Kidney epithelial cell (primary cell): ENCODE measurements at regions not wholly inside any gene's neighbourhood (a gene's known extent, or its start where the extent isn't known, plus 50 kb on each side); places are given as distances from the start of the nearest gene placed in this dataset.

Experiments
- DNase-seq: peaks from one replicate; pipeline ENCODE4 v3.0.0-alpha.2; 2010; ENCODE audit warnings: low read depth
- H3K27me3 ChIP-seq: 2 replicates; pipeline ENCODE4 v1.6.0; 2011; ENCODE audit warnings: low read length; ENCODE audit not compliant: control insufficient read depth, insufficient read depth
- H3K36me3 ChIP-seq: 2 replicates; pipeline ENCODE4 v1.5.1; 2011; ENCODE audit warnings: low read length; ENCODE audit not compliant: control insufficient read depth, insufficient read depth
- H3K4me3 ChIP-seq: 2 replicates; pipeline ENCODE4 v1.5.1; 2011; ENCODE audit warnings: low read depth, mild to moderate bottlenecking, control low read depth, low read length
- CTCF ChIP-seq: IDR thresholded peaks from 2 replicates; pipeline ENCODE4 v1.5.1; 2011; ENCODE audit warnings: mild to moderate bottlenecking, moderate library complexity, low read length, control low read depth, inconsistent platforms; ENCODE audit not compliant: insufficient read depth, poor library complexity, severe bottlenecking

DNA sequence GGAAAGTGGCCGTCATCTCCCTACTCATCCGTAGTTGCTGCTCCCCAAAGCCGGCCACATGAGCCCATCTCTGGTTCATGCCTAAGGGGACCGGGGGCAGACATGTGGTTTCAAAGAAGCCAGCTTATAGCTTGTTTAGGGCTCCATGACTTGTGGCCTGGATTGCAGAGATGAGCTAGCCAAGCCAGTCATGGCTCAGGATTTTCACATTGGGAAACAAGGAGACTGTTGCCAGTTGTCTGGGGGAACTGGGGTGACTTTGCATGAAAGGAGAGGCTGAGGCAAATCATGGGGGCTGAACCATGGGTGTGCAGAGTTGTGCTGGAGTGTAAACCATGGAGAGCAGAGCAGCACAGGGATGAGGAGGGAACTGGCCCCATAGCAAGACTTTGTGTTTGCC lies 183.0 kb upstream of the APCDD1 start:
- DNase-seq, result no peak
- no peak for TF ChIP-seq CTCF
- H3K4me3 ChIP-seq, result no peak overlapping the region
- no peaks in the 10 kb centered on the region for H3K27me3 ChIP-seq
- no peaks in the 10 kb centered on the region for H3K36me3 ChIP-seq

GRCh38 chr18:10274301-10274700 lies 180.1 kb upstream of the APCDD1 start:
- Histone ChIP-seq H3K36me3 (no peaks in the 10 kb centered on the region), H3K27me3 (no peaks in the 10 kb centered on the region), H3K4me3 (no peak overlapping the region)
- TF ChIP-seq CTCF, result no peak
- DNase-seq, result no peak

DNA sequence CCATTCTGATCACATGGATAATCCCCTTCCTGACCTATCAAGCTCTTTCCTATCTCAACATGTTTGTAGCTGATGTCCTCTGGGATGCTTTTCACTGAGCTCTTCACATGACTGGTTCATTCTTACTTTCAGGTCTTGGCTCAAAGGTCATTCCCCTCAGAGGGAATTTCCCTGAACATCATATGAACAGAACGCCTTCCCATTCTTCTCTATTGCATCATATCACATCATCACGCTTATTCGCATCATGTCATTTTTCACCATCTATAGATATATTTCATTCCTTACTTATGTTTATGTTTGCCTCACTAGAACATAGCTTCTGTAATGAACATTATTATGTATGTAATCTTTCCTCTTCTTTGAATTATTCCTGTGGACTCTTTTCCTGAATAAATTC lies 178.9 kb upstream of the APCDD1 start:
- H3K36me3 ChIP-seq, result no peaks in the 10 kb centered on the region
- TF ChIP-seq CTCF, result no peak
- DNase-seq, result no peak
- no peak overlapping the region for H3K4me3 ChIP-seq
- H3K27me3 ChIP-seq, result no peaks in the 10 kb centered on the region

DNA sequence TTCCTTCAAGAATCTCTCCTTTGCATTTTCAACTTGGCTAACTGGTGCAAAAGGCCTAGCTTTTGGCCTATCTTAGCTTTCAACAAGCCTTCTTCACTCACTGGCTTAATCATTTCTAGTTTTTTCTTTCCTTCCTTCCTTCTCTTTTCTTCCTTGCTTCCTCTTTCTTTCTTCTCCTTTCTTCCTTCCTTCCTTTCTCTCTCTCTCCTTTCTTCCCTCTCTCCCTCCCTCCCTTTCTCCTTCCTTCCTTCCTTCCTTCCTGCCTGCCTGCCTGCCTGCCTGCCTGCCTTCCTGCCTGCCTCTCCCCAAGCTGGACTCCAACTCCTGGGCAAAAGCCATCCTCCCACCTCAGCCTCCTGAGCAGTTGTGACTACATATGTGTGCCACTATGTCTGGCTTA lies 176.2 kb upstream of the APCDD1 start:
- DNase-seq, result no peak
- Histone ChIP-seq H3K4me3 (no peak overlapping the region), H3K27me3 (no peaks in the 10 kb centered on the region), H3K36me3 (no peaks in the 10 kb centered on the region)
- TF ChIP-seq CTCF, result no peak

DNA sequence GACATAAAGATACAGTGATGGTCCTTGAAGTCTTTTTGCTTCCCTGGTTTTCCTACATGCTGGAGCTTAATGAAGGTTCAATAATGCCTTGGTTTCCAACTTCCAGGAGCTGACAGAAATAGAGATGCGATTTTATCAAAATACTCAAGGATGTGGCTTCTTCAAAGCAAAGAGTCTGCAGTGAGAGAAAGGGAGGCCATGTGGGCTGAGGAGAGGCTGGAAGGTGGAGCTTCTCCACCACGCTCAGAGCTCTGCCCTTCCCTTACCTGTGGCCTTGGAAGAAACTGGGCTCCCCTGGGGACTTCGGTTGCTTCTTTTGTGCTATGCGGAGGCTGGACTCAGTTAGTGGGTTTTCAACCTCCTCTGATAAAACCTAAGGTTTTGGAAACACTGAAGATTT lies 175.0 kb upstream of the APCDD1 start:
- H3K36me3 ChIP-seq, result no peaks in the 10 kb centered on the region
- no peak for DNase-seq
- TF ChIP-seq CTCF, result no peak
- no peak overlapping the region for H3K4me3 ChIP-seq
- H3K27me3 ChIP-seq, result no peaks in the 10 kb centered on the region

- TF ChIP-seq CTCF, result no peak
- no peak for DNase-seq
- Histone ChIP-seq H3K4me3 (no peak overlapping the region), H3K36me3 (no peaks in the 10 kb centered on the region), H3K27me3 (no peaks in the 10 kb centered on the region)
Measured at GRCh38 chr18:10279905-10280644, 174.4 kb upstream of the APCDD1 start.
